ENCODE measurements at regions not wholly inside any gene's neighbourhood (a gene's known extent, or its start where the extent isn't known, plus 50 kb on each side); places are given as distances from the start of the nearest gene placed in this dataset.

- Histone ChIP-seq H3K36me3 (no peaks in the 10 kb centered on the region), H3K4me1 (ENCODE audit: control insufficient read depth in 1 of 2, insufficient read depth in 1 of 2, low read depth in 1 of 2, low read length in 1 of 2) (no peaks in the 10 kb centered on the region), H3K9me3 (no peaks in the 10 kb centered on the region), H3K4me3 (ENCODE audit: low read depth in 1 of 2, low read length in 1 of 2) (no peak overlapping the region), H3K27me3 (no peaks in the 10 kb centered on the region), H3K27ac (no peak overlapping the region)
- TF ChIP-seq, protein P1, sequence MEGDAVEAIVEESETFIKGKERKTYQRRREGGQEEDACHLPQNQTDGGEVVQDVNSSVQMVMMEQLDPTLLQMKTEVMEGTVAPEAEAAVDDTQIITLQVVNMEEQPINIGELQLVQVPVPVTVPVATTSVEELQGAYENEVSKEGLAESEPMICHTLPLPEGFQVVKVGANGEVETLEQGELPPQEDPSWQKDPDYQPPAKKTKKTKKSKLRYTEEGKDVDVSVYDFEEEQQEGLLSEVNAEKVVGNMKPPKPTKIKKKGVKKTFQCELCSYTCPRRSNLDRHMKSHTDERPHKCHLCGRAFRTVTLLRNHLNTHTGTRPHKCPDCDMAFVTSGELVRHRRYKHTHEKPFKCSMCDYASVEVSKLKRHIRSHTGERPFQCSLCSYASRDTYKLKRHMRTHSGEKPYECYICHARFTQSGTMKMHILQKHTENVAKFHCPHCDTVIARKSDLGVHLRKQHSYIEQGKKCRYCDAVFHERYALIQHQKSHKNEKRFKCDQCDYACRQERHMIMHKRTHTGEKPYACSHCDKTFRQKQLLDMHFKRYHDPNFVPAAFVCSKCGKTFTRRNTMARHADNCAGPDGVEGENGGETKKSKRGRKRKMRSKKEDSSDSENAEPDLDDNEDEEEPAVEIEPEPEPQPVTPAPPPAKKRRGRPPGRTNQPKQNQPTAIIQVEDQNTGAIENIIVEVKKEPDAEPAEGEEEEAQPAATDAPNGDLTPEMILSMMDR (IDR thresholded peaks at IDR 0.05), result no peak
Measured at GRCh38 chr5:171654881-171655280, 130.7 kb upstream of the SMIM23 start.

DNA sequence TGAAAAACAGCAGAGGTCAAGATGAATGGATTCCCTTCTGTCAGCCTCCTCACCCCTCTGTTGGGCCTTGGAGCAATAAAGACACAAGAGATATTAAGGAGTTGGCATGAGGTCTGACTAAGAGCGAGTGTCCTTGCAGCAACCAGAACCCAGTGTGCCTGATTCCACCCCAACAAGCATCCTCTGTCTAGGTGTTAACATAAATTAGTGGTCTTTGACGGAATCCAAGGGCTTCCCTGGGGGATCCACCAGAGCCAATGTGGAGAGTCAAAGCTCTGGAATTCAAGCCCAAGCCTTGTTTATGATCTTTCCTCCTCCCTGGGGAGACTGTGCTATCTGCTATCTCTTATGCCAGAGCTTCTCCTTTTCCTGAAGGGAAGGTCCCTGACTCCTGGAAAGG lies 128.1 kb upstream of the SMIM23 start:
- no peaks in the 10 kb centered on the region for H3K27me3 ChIP-seq
- no peaks in the 10 kb centered on the region for H3K36me3 ChIP-seq
- H3K9me3 ChIP-seq, result no peaks in the 10 kb centered on the region
- no peak overlapping the region for H3K27ac ChIP-seq
- no peak overlapping the region for H3K4me3 ChIP-seq (ENCODE audit: low read depth in 1 of 2, low read length in 1 of 2)
- TF ChIP-seq, protein P1 (IDR thresholded peaks at IDR 0.05), result no peak
- no peaks in the 10 kb centered on the region for H3K4me1 ChIP-seq (ENCODE audit: control insufficient read depth in 1 of 2, insufficient read depth in 1 of 2, low read depth in 1 of 2, low read length in 1 of 2)

DNA sequence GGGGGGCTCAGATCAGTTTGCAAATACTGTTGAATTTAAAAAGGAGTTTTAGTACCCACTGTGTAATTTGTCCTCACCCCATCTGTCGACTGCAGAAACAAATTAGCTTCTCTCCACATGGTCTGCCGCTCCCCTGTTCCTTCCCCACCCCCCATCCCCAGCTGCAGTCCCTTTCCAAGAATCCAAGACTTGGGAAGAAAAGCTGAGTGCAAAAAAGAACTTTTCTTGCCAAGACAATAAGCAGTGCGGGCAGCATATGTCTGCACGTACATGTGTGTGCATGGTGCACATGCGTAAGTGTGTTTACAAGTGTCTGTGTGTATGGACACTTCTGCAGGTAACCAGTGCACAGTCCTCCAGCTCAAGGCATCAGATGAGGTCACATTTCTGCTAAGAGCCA lies 125.7 kb upstream of the SMIM23 start:
- no peaks in the 10 kb centered on the region for H3K27me3 ChIP-seq
- no peaks in the 10 kb centered on the region for H3K4me1 ChIP-seq (ENCODE audit: control insufficient read depth in 1 of 2, insufficient read depth in 1 of 2, low read depth in 1 of 2, low read length in 1 of 2)
- no peaks in the 10 kb centered on the region for H3K36me3 ChIP-seq
- H3K9me3 ChIP-seq, result no peaks in the 10 kb centered on the region
- H3K27ac ChIP-seq, result no peak overlapping the region
- TF ChIP-seq, protein P1 (IDR thresholded peaks at IDR 0.05), result no peak
- H3K4me3 ChIP-seq (ENCODE audit: low read depth in 1 of 2, low read length in 1 of 2), result no peak overlapping the region

- Histone ChIP-seq H3K4me1 (ENCODE audit: control insufficient read depth in 1 of 2, insufficient read depth in 1 of 2, low read depth in 1 of 2, low read length in 1 of 2) (no peaks in the 10 kb centered on the region), H3K27ac (no peak overlapping the region), H3K27me3 (no peaks in the 10 kb centered on the region), H3K36me3 (no peaks in the 10 kb centered on the region), H3K9me3 (no peaks in the 10 kb centered on the region), H3K4me3 (ENCODE audit: low read depth in 1 of 2, low read length in 1 of 2) (no peak overlapping the region)
- TF ChIP-seq, protein P1 (IDR thresholded peaks at IDR 0.05), result no peak
Measured at GRCh38 chr5:171660434-171660833, 125.2 kb upstream of the SMIM23 start.

- Histone ChIP-seq H3K4me1 (ENCODE audit: control insufficient read depth in 1 of 2, insufficient read depth in 1 of 2, low read depth in 1 of 2, low read length in 1 of 2) (no peaks in the 10 kb centered on the region), H3K27ac (no peak overlapping the region), H3K36me3 (no peaks in the 10 kb centered on the region), H3K27me3 (no peaks in the 10 kb centered on the region), H3K9me3 (no peaks in the 10 kb centered on the region), H3K4me3 (ENCODE audit: low read depth in 1 of 2, low read length in 1 of 2) (no peak overlapping the region)
- TF ChIP-seq, protein P1 (IDR thresholded peaks at IDR 0.05), result no peak
Measured at GRCh38 chr5:171661143-171661542, 124.5 kb upstream of the SMIM23 start.
